GM23338 (cell line): ENCODE measurements at regions not wholly inside any gene's neighbourhood (a gene's known extent, or its start where the extent isn't known, plus 50 kb on each side); places are given as distances from the start of the nearest gene placed in this dataset.

Experiments used
- CREB1 ChIP-seq: fragments of 250-450 bp; sonication (Bioruptor Pico); IDR thresholded peaks from 2 replicates; pipeline ENCODE4 v1.5.0; 2020; ENCODE audit warnings: low read depth, mild to moderate bottlenecking, moderate library complexity
- CTCF ChIP-seq, 2 experiments: fragments of 200-600 bp in 1 of 2; sonication (generic) in 1 of 2; conservative IDR thresholded peaks; 2 replicates each; pipeline versions ENCODE4 v1.5.1 to v1.6.1; 2016 to 2017; ENCODE audit warnings: antibody characterized with exemption in 2 of 2, low read depth in 2 of 2, mild to moderate bottlenecking in 2 of 2, moderate library complexity in 1 of 2
- ETS1 ChIP-seq: IDR thresholded peaks from 2 replicates; pipeline ENCODE4 v1.6.1; 2016; ENCODE audit warnings: antibody characterized with exemption
- EZH2 ChIP-seq: fragments of 200-600 bp; sonication (generic); IDR thresholded peaks from one replicate; pipeline ENCODE4 v1.8.0; 2017; ENCODE audit warnings: antibody characterized with exemption, mild to moderate bottlenecking, low read depth; ENCODE audit not compliant: unreplicated experiment
- POLR2AphosphoS5 ChIP-seq: IDR thresholded peaks from 2 replicates; pipeline ENCODE4 v1.6.1; 2016; ENCODE audit warnings: antibody characterized with exemption, low read depth
- REST ChIP-seq: IDR thresholded peaks from one replicate; pipeline ENCODE4 v1.6.1; 2018; ENCODE audit warnings: antibody characterized with exemption; ENCODE audit not compliant: unreplicated experiment
- STAT1 ChIP-seq: IDR thresholded peaks from one replicate; pipeline ENCODE4 v1.6.1; 2016; ENCODE audit warnings: antibody characterized with exemption; ENCODE audit not compliant: unreplicated experiment
- ZNF331 ChIP-seq: fragments of 250-450 bp; sonication (Bioruptor Pico); IDR thresholded peaks from 2 replicates; pipeline ENCODE4 v1.5.0; 2020; ENCODE audit warnings: low read depth, mild to moderate bottlenecking, moderate library complexity

- TF ChIP-seq CTCF (conservative IDR thresholded peaks at IDR 0.05; ENCODE audit: low read depth in 2 of 2) (no peak), REST (no peak), STAT1 (no peak), POLR2AphosphoS5 (no peak), EZH2 (no peak), CREB1 (CRISPR knock-in tag) (no peak), ZNF331 (CRISPR knock-in tag) (no peak), ETS1 (no peak)
Measured at GRCh38 chr16:11423315-11424117, 78.3 kb downstream of the RMI2 start.
